ENCODE measurements at regions not wholly inside any gene's neighbourhood (a gene's known extent, or its start where the extent isn't known, plus 50 kb on each side); places are given as distances from the start of the nearest gene placed in this dataset.

DNA sequence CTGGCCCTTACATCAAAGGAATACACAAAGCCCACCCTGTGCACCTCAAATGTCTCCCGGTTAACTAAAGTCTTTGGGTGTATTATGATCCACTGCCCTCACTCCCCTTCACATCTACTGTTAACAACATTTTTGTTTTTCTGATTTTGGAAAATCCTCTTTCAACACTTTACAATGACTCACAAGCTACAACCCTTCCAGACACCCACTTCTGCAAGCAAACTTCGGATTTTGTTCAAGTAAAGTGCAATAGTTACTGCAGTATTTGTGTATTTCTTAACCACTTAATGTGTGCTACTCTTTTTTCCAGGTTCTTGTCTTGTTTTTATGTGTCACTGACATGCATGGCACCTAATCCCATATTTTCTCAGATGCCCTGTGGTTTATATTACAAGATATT, 101.1 kb downstream of the EDNRB start (continued):
- TF ChIP-seq POLR2AphosphoS5 (IDR thresholded peaks at IDR 0.05; ENCODE audit: low read depth) (no peak), STAT1 (IDR thresholded peaks at IDR 0.05; ENCODE audit: unreplicated experiment) (no peak), JUNB (IDR thresholded peaks at IDR 0.05; ENCODE audit: unreplicated experiment) (no peak), EZH2 (IDR thresholded peaks at IDR 0.05; ENCODE audit: low read depth, unreplicated experiment) (no peak), ZNF114 (CRISPR knock-in tag; IDR thresholded peaks at IDR 0.05) (no peak), EZH2phosphoT487 (IDR thresholded peaks at IDR 0.05; ENCODE audit: unreplicated experiment) (no peak), CREB1 (CRISPR knock-in tag; IDR thresholded peaks at IDR 0.05; ENCODE audit: low read depth) (no peak), NANOG (IDR thresholded peaks at IDR 0.05; ENCODE audit: borderline replicate concordance) (no peak)
- TF ChIP-seq, protein P1, sequence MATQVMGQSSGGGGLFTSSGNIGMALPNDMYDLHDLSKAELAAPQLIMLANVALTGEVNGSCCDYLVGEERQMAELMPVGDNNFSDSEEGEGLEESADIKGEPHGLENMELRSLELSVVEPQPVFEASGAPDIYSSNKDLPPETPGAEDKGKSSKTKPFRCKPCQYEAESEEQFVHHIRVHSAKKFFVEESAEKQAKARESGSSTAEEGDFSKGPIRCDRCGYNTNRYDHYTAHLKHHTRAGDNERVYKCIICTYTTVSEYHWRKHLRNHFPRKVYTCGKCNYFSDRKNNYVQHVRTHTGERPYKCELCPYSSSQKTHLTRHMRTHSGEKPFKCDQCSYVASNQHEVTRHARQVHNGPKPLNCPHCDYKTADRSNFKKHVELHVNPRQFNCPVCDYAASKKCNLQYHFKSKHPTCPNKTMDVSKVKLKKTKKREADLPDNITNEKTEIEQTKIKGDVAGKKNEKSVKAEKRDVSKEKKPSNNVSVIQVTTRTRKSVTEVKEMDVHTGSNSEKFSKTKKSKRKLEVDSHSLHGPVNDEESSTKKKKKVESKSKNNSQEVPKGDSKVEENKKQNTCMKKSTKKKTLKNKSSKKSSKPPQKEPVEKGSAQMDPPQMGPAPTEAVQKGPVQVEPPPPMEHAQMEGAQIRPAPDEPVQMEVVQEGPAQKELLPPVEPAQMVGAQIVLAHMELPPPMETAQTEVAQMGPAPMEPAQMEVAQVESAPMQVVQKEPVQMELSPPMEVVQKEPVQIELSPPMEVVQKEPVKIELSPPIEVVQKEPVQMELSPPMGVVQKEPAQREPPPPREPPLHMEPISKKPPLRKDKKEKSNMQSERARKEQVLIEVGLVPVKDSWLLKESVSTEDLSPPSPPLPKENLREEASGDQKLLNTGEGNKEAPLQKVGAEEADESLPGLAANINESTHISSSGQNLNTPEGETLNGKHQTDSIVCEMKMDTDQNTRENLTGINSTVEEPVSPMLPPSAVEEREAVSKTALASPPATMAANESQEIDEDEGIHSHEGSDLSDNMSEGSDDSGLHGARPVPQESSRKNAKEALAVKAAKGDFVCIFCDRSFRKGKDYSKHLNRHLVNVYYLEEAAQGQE (IDR thresholded peaks at IDR 0.05; ENCODE audit: unreplicated experiment) = no peak
- TF ChIP-seq, protein P2, sequence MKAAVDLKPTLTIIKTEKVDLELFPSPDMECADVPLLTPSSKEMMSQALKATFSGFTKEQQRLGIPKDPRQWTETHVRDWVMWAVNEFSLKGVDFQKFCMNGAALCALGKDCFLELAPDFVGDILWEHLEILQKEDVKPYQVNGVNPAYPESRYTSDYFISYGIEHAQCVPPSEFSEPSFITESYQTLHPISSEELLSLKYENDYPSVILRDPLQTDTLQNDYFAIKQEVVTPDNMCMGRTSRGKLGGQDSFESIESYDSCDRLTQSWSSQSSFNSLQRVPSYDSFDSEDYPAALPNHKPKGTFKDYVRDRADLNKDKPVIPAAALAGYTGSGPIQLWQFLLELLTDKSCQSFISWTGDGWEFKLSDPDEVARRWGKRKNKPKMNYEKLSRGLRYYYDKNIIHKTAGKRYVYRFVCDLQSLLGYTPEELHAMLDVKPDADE (IDR thresholded peaks at IDR 0.05) = no peak

DNA sequence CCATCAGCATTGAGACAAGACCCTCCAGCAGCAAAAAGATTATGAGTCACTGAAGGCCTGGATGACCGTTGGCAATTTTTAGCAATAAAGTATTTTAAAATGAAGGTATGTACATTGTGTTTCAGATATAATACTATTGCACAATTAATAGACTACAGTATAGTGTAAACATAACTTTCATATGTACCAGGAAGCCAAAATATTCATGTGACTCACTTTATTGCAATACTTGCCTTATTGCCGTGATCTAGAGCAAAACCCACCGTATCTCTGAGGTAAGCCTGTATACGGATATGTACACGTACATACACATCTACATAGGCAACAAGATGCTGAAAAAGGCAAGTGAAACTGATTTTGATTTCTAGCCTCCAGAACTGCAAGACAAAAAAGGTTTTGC, 103.3 kb downstream of the EDNRB start:
- H3K36me3 Mint-ChIP-seq (ENCODE audit: low read depth) = no peaks in the 10 kb centered on the region
- Histone ChIP-seq H3K27me3 (ENCODE audit: insufficient read depth) (no peaks in the 10 kb centered on the region), H3F3A (replicated peaks; ENCODE audit: low read depth) (no peaks in the 10 kb centered on the region), H2AFZ (no peak overlapping the region), H3K9me2 (ENCODE audit: insufficient read depth) (peaks cover 19% of the 10 kb centered on the region), H3K4me2 (no peak overlapping the region), H3K4me3 (no peak overlapping the region), H3K36me3 (ENCODE audit: insufficient read depth) (no peaks in the 10 kb centered on the region), H3K27ac (ENCODE audit: low read depth) (no peak overlapping the region), H3K79me2 (replicated peaks; ENCODE audit: insufficient read depth) (no peaks in the 10 kb centered on the region), H3K4me1 (ENCODE audit: insufficient read depth) (no peaks in the 10 kb centered on the region), H4K20me1 (replicated peaks; ENCODE audit: insufficient read depth) (no peaks in the 10 kb centered on the region)
- peaks cover 2% of the 10 kb centered on the region for H3K27me3 Mint-ChIP-seq (ENCODE audit: insufficient read depth, low read depth, poor library complexity)
- DNase-seq (ENCODE audit: low spot score) (no peak), ATAC-seq (no peak)
- no peak overlapping the region for H3K4me3 Mint-ChIP-seq
- H3K27ac Mint-ChIP-seq = no peak overlapping the region
- no peaks in the 10 kb centered on the region for H3K4me1 Mint-ChIP-seq
- H3K9me3 Mint-ChIP-seq = no peaks in the 10 kb centered on the region; the same call in 2 of the 3 replicates
- TF ChIP-seq ZNF114 (CRISPR knock-in tag; IDR thresholded peaks at IDR 0.05) (no peak), JUNB (IDR thresholded peaks at IDR 0.05; ENCODE audit: unreplicated experiment) (no peak), ZNF331 (CRISPR knock-in tag; IDR thresholded peaks at IDR 0.05; ENCODE audit: low read depth) (no peak), NANOG (IDR thresholded peaks at IDR 0.05; ENCODE audit: borderline replicate concordance) (no peak)
- TF ChIP-seq, protein P1 (IDR thresholded peaks at IDR 0.05; ENCODE audit: unreplicated experiment) = no peak
